ENCODE measurements at regions not wholly inside any gene's neighbourhood (a gene's known extent, or its start where the extent isn't known, plus 50 kb on each side); places are given as distances from the start of the nearest gene placed in this dataset.

- H3K27ac ChIP-seq (ENCODE audit: low read depth, low read length): no peak overlapping the region
- no peak for TF ChIP-seq CTCF (IDR thresholded peaks at IDR 0.05; ENCODE audit: insufficient read depth, low read length, poor library complexity, severe bottlenecking)
- TF ChIP-seq EZH2phosphoT487 (conservative IDR thresholded peaks at IDR 0.05; ENCODE audit: low read length): no peak
- H3K4me3 ChIP-seq (ENCODE audit: insufficient read depth, low read length, poor library complexity, severe bottlenecking): no peak overlapping the region
- no peaks in the 10 kb centered on the region for H3K27me3 ChIP-seq (ENCODE audit: low read length)
- no peak overlapping the region for H2AFZ ChIP-seq (ENCODE audit: low read depth, low read length, severe bottlenecking)
- no peak overlapping the region for H3K9ac ChIP-seq (ENCODE audit: low read length)
- H3K36me3 ChIP-seq (ENCODE audit: low read length): no peaks in the 10 kb centered on the region
- no peaks in the 10 kb centered on the region for H3F3A ChIP-seq (ENCODE audit: insufficient read depth)
- no peaks in the 10 kb centered on the region for H3K9me2 ChIP-seq (replicated peaks; ENCODE audit: insufficient read depth, low read length)
- no peaks in the 10 kb centered on the region for H3K9me3 ChIP-seq (ENCODE audit: insufficient read depth, low read length)
- no peak overlapping the region for H3K4me2 ChIP-seq (ENCODE audit: low read depth, low read length, poor library complexity, severe bottlenecking)
- H4K20me1 ChIP-seq (ENCODE audit: low read depth, low read length): no peaks in the 10 kb centered on the region
- H3K79me2 ChIP-seq (ENCODE audit: insufficient read depth, low read length): no peaks in the 10 kb centered on the region
These were observed 225.4 kb downstream of the RBM19 start for GRCh38 chr12:113740699-113741098.

GRCh38 chr12:113735131-113735530 is 231.0 kb downstream of the RBM19 start:
- no peak overlapping the region for H3K27ac ChIP-seq (ENCODE audit: low read depth, low read length)
- no peaks in the 10 kb centered on the region for H3K9me2 ChIP-seq (replicated peaks; ENCODE audit: insufficient read depth, low read length)
- H3K36me3 ChIP-seq (ENCODE audit: low read length): no peaks in the 10 kb centered on the region
- no peak overlapping the region for H3K4me3 ChIP-seq (ENCODE audit: insufficient read depth, low read length, poor library complexity, severe bottlenecking)
- H3K27me3 ChIP-seq (ENCODE audit: low read length): no peaks in the 10 kb centered on the region
- no peaks in the 10 kb centered on the region for H3K9me3 ChIP-seq (ENCODE audit: insufficient read depth, low read length)
- H4K20me1 ChIP-seq (ENCODE audit: low read depth, low read length): no peaks in the 10 kb centered on the region
- H3K79me2 ChIP-seq (ENCODE audit: insufficient read depth, low read length): no peaks in the 10 kb centered on the region
- no peak overlapping the region for H3K9ac ChIP-seq (ENCODE audit: low read length)
- no peak overlapping the region for H2AFZ ChIP-seq (ENCODE audit: low read depth, low read length, severe bottlenecking)
- H3F3A ChIP-seq (ENCODE audit: insufficient read depth): no peaks in the 10 kb centered on the region
- TF ChIP-seq CTCF (IDR thresholded peaks at IDR 0.05; ENCODE audit: insufficient read depth, low read length, poor library complexity, severe bottlenecking): no peak
- no peak overlapping the region for H3K4me2 ChIP-seq (ENCODE audit: low read depth, low read length, poor library complexity, severe bottlenecking)

GRCh38 chr12:113734503-113734902 is 231.6 kb downstream of the RBM19 start:
- H3K9ac ChIP-seq (ENCODE audit: low read length): no peak overlapping the region
- no peaks in the 10 kb centered on the region for H3K9me3 ChIP-seq (ENCODE audit: insufficient read depth, low read length)
- H3K9me2 ChIP-seq (replicated peaks; ENCODE audit: insufficient read depth, low read length): no peaks in the 10 kb centered on the region
- H3K4me2 ChIP-seq (ENCODE audit: low read depth, low read length, poor library complexity, severe bottlenecking): no peak overlapping the region
- H3K79me2 ChIP-seq (ENCODE audit: insufficient read depth, low read length): no peaks in the 10 kb centered on the region
- H3K4me3 ChIP-seq (ENCODE audit: insufficient read depth, low read length, poor library complexity, severe bottlenecking): no peak overlapping the region
- no peak overlapping the region for H2AFZ ChIP-seq (ENCODE audit: low read depth, low read length, severe bottlenecking)
- no peaks in the 10 kb centered on the region for H3K27me3 ChIP-seq (ENCODE audit: low read length)
- no peak overlapping the region for H3K27ac ChIP-seq (ENCODE audit: low read depth, low read length)
- no peaks in the 10 kb centered on the region for H4K20me1 ChIP-seq (ENCODE audit: low read depth, low read length)
- H3F3A ChIP-seq (ENCODE audit: insufficient read depth): no peaks in the 10 kb centered on the region
- H3K36me3 ChIP-seq (ENCODE audit: low read length): no peaks in the 10 kb centered on the region
- TF ChIP-seq EZH2phosphoT487 (conservative IDR thresholded peaks at IDR 0.05; ENCODE audit: low read length) (no peak), CTCF (IDR thresholded peaks at IDR 0.05; ENCODE audit: insufficient read depth, low read length, poor library complexity, severe bottlenecking) (no peak)

- Histone ChIP-seq H2AFZ (ENCODE audit: low read depth, low read length, severe bottlenecking) (no peak overlapping the region), H3F3A (ENCODE audit: insufficient read depth) (no peaks in the 10 kb centered on the region), H3K27me3 (ENCODE audit: low read length) (no peaks in the 10 kb centered on the region), H3K4me2 (ENCODE audit: low read depth, low read length, poor library complexity, severe bottlenecking) (no peak overlapping the region), H3K4me3 (ENCODE audit: insufficient read depth, low read length, poor library complexity, severe bottlenecking) (no peak overlapping the region), H3K79me2 (ENCODE audit: insufficient read depth, low read length) (no peaks in the 10 kb centered on the region), H3K9me3 (ENCODE audit: insufficient read depth, low read length) (no peaks in the 10 kb centered on the region), H3K27ac (ENCODE audit: low read depth, low read length) (no peak overlapping the region), H3K36me3 (ENCODE audit: low read length) (no peaks in the 10 kb centered on the region), H4K20me1 (ENCODE audit: low read depth, low read length) (no peaks in the 10 kb centered on the region), H3K9ac (ENCODE audit: low read length) (no peak overlapping the region), H3K9me2 (replicated peaks; ENCODE audit: insufficient read depth, low read length) (no peaks in the 10 kb centered on the region)
- no peak for TF ChIP-seq EZH2phosphoT487 (conservative IDR thresholded peaks at IDR 0.05; ENCODE audit: low read length)
- TF ChIP-seq CTCF (IDR thresholded peaks at IDR 0.05; ENCODE audit: insufficient read depth, low read length, poor library complexity, severe bottlenecking): no peak
These were observed 233.2 kb downstream of the RBM19 start for GRCh38 chr12:113732916-113733315.

Measured in SU-DHL-6 (cell line).